ENCODE measurements at regions not wholly inside any gene's neighbourhood (a gene's known extent, or its start where the extent isn't known, plus 50 kb on each side); places are given as distances from the start of the nearest gene placed in this dataset.

GRCh38 chr11:109109150-109109549 lies 312.8 kb upstream of the C11orf87 start:
- DNase-seq = no peak

GRCh38 chr11:109109571-109110315 lies 312.2 kb upstream of the C11orf87 start:
- no peak for DNase-seq

GRCh38 chr11:109112261-109112660 lies 309.7 kb upstream of the C11orf87 start:
- no peak for DNase-seq

- no peak for DNase-seq
Observed at GRCh38 chr11:109112821-109113280, 309.1 kb upstream of the C11orf87 start.

GRCh38 chr11:109120341-109120740 lies 301.6 kb upstream of the C11orf87 start:
- no peak for DNase-seq

GRCh38 chr11:109121173-109121932 lies 300.6 kb upstream of the C11orf87 start:
- no peak for DNase-seq

- DNase-seq = no peak
Observed at GRCh38 chr11:109123816-109124787, 297.9 kb upstream of the C11orf87 start.

GRCh38 chr11:109130910-109131309 lies 291.1 kb upstream of the C11orf87 start:
- no peak for DNase-seq

GRCh38 chr11:109132539-109132938 lies 289.5 kb upstream of the C11orf87 start:
- DNase-seq = peak in 1 of 5 experiments; percentile 58

- peak in 1 of 5 experiments; percentile 54 for DNase-seq
Observed at GRCh38 chr11:109133159-109133558, 288.8 kb upstream of the C11orf87 start.

GRCh38 chr11:109135627-109136026 lies 286.4 kb upstream of the C11orf87 start:
- no peak for DNase-seq

GRCh38 chr11:109138196-109138595 lies 283.8 kb upstream of the C11orf87 start:
- no peak for DNase-seq

- DNase-seq = no peak
Observed at GRCh38 chr11:109140426-109140825, 281.6 kb upstream of the C11orf87 start.

GRCh38 chr11:109140857-109141515 lies 281.0 kb upstream of the C11orf87 start:
- no peak for DNase-seq

GRCh38 chr11:109145287-109145686 lies 276.7 kb upstream of the C11orf87 start:
- DNase-seq = no peak

GRCh38 chr11:109147726-109148125 lies 274.3 kb upstream of the C11orf87 start:
- no peak for DNase-seq

- no peak for DNase-seq
Observed at GRCh38 chr11:109148669-109149068, 273.3 kb upstream of the C11orf87 start.

GRCh38 chr11:109150581-109150980 lies 271.4 kb upstream of the C11orf87 start:
- no peak for DNase-seq

- no peak for DNase-seq
Observed at GRCh38 chr11:109153836-109154235, 268.2 kb upstream of the C11orf87 start.

GRCh38 chr11:109155291-109155690 lies 266.7 kb upstream of the C11orf87 start:
- peak in 1 of 5 experiments; percentile 12 for DNase-seq

GRCh38 chr11:109165035-109165434 lies 257.0 kb upstream of the C11orf87 start:
- no peak for DNase-seq

GRCh38 chr11:109166441-109166840 lies 255.5 kb upstream of the C11orf87 start:
- no peak for DNase-seq

All from T-helper 2 cell (primary cell).